ENCODE measurements at regions not wholly inside any gene's neighbourhood (a gene's known extent, or its start where the extent isn't known, plus 50 kb on each side); places are given as distances from the start of the nearest gene placed in this dataset.

GRCh38 chr19:29266603-29267002 is 53.7 kb upstream of the UQCRFS1 start:
- Histone ChIP-seq H2BK15ac (ENCODE audit: low read length) (peak overlapping the region; percentile 31; the same call in 1 of the 2 replicates), H2BK5ac (ENCODE audit: low read depth, low read length) (no peak overlapping the region), H3K9me3 (ENCODE audit: insufficient read depth in 2 of 2, low read depth in 1 of 2, low read length in 1 of 2) (0 out of 4 replicates have a peak, but pooled peaks cover 0 to 3% of the 10 kb centered on the region in 2 experiments), H3K23me2 (ENCODE audit: low read depth, low read length) (no peaks in the 10 kb centered on the region), H2BK20ac (ENCODE audit: low read length) (no peak overlapping the region), H4K8ac (ENCODE audit: extremely low read depth, insufficient read depth, low read length) (no peak overlapping the region), H3K56ac (replicated peaks; ENCODE audit: insufficient read length, low read depth, low read length) (no peak overlapping the region), H4K20me1 (replicated peaks in 1 of 2; ENCODE audit: control insufficient read depth in 1 of 2, insufficient read depth in 2 of 2, low read length in 2 of 2) (no peaks in the 10 kb centered on the region), H3K14ac (ENCODE audit: insufficient read length) (no peak overlapping the region), H3K18ac (ENCODE audit: extremely low read depth, low read length) (no peak overlapping the region), H3K23ac (ENCODE audit: insufficient read length) (no peak overlapping the region), H3K9ac (replicated peaks in 1 of 4; ENCODE audit: extremely low read depth in 1 of 4, low read depth in 3 of 4, low read length in 3 of 4) (no peak overlapping the region), H3K4ac (replicated peaks; ENCODE audit: insufficient read length, low read depth, low read length) (no peak overlapping the region), H4K5ac (ENCODE audit: insufficient read length, low read depth, low read length) (no peak overlapping the region), H3K79me1 (ENCODE audit: low read depth, low read length) (no peaks in the 10 kb centered on the region), H3K36me3 (ENCODE audit: control insufficient read depth in 2 of 4, insufficient read depth in 4 of 4, low read length in 3 of 4) (no peaks in the 10 kb centered on the region), H2BK12ac (ENCODE audit: low read depth, low read length) (no peak overlapping the region), H3K4me3 (ENCODE audit: extremely low read depth in 1 of 4, insufficient read depth in 2 of 4, low read depth in 3 of 4, low read length in 4 of 4) (no peak overlapping the region), H3K79me2 (ENCODE audit: control insufficient read depth in 1 of 2, insufficient read depth in 2 of 2, low read length in 2 of 2) (no peaks in the 10 kb centered on the region), H3K27me3 (replicated peaks in 1 of 4; ENCODE audit: control insufficient read depth in 3 of 4, extremely low read depth in 1 of 4, insufficient read depth in 3 of 4, low read length in 3 of 4) (no peaks in the 10 kb centered on the region; a peak in 3 of 7 replicates), H3K27ac (ENCODE audit: low read depth, low read length) (no peak overlapping the region), H4K91ac (replicated peaks; ENCODE audit: insufficient read length, low read length) (no peak overlapping the region), H3K4me2 (ENCODE audit: insufficient read depth in 1 of 2, low read depth in 2 of 2, low read length in 2 of 2) (no peak overlapping the region), H2BK120ac (replicated peaks; ENCODE audit: low read depth, low read length) (no peak overlapping the region), H2AFZ (ENCODE audit: low read length) (no peak overlapping the region), H3K4me1 (replicated peaks in 1 of 4; ENCODE audit: control insufficient read depth in 3 of 4, insufficient read depth in 4 of 4, low read length in 3 of 4) (peaks cover 0 to 6% (median 1%) of the 10 kb centered on the region in 4 experiments; a peak in 4 of 7 replicates), H2AK5ac (ENCODE audit: low read depth, low read length) (no peak overlapping the region)
- DNase-seq (ENCODE audit: low read depth in 1 of 2, low spot score in 2 of 2) (no peak), FAIRE-seq (no peak)
- 89% methylated on average over 4 of the region's 4 CpGs; no CpG with 5 or more reads in 1 of the 2 experiments for WGBS, 2 experiments (ENCODE audit: extremely low coverage in 1 of 2, insufficient coverage in 1 of 2, insufficient read length in 1 of 2, insufficient replicate concordance in 2 of 2, low coverage in 1 of 2, low lambda C conversion rate in 2 of 2, missing lambda C conversion rate in 1 of 2)
- ChIA-PET CTCF (ENCODE audit: partially characterized antibody) (interaction anchor here (2.5 to 2.6 kb wide), 2 partner anchors 12 to 257 kb away, joined by 8 read pairs; no protein-coding TSS in a partner anchor), POLR2A (ENCODE audit: partially characterized antibody) (no interaction called here)
- TF ChIP-seq KDM5A (IDR thresholded peaks at IDR 0.05; ENCODE audit: low read length) (no peak), NANOG (IDR thresholded peaks at IDR 0.05; ENCODE audit: insufficient read depth, low read depth, low read length, poor library complexity, severe bottlenecking) (no peak), TAF1 (IDR thresholded peaks at IDR 0.05; ENCODE audit: low read depth, low read length) (no peak), JUN (IDR thresholded peaks at IDR 0.05; ENCODE audit: low read depth, low read length) (no peak), CTCF (IDR thresholded peaks at IDR 0.05; ENCODE audit: control extremely low read depth in 1 of 3, insufficient read depth in 1 of 3, low read depth in 1 of 3, low read length in 3 of 3) (no peak), HDAC6 (IDR thresholded peaks at IDR 0.05; ENCODE audit: low read depth, low read length) (no peak), FOSL1 (IDR thresholded peaks at IDR 0.05; ENCODE audit: insufficient read depth, low read depth, low read length) (no peak), SIN3A (conservative IDR thresholded peaks at IDR 0.05 in 1 of 2, IDR thresholded peaks at IDR 0.05 in 1 of 2; ENCODE audit: low read depth in 1 of 2, low read length in 2 of 2) (no peak), TAF7 (optimal IDR thresholded peaks at IDR 0.05; ENCODE audit: borderline replicate concordance, low read depth, low read length) (no peak), NRF1 (IDR thresholded peaks at IDR 0.05; ENCODE audit: low read depth, low read length) (no peak), CBX5 (IDR thresholded peaks at IDR 0.05; ENCODE audit: low read depth, low read length) (no peak), POU5F1 (IDR thresholded peaks at IDR 0.05; ENCODE audit: low read depth, low read length) (no peak)
